HEK293 (cell line): ENCODE measurements at regions not wholly inside any gene's neighbourhood (a gene's known extent, or its start where the extent isn't known, plus 50 kb on each side); places are given as distances from the start of the nearest gene placed in this dataset.

Experiments
- CTCF ChIP-seq: fragments of 450-650 bp; formaldehyde crosslinking; IDR thresholded peaks from 2 replicates; pipeline ENCODE4 v1.5.1; 2016; ENCODE audit warnings: missing biosample characterization, missing genetic modification characterization
- PRDM10 ChIP-seq: fragments of 450-650 bp; formaldehyde crosslinking; IDR thresholded peaks from 2 replicates; pipeline ENCODE4 v1.5.1; 2016; ENCODE audit warnings: missing biosample characterization, missing genetic modification characterization
- REST ChIP-seq: fragments of 450-650 bp; formaldehyde crosslinking; IDR thresholded peaks from 2 replicates; pipeline ENCODE4 v1.5.1; 2016; ENCODE audit warnings: missing biosample characterization, missing genetic modification characterization
- SP7 ChIP-seq: fragments of 450-650 bp; formaldehyde crosslinking; IDR thresholded peaks from 2 replicates; pipeline ENCODE4 v1.5.1; 2016; ENCODE audit warnings: missing biosample characterization, missing genetic modification characterization
- ZFP69B ChIP-seq: fragments of 450-650 bp; formaldehyde crosslinking; IDR thresholded peaks from 2 replicates; pipeline ENCODE4 v1.5.1; 2016; ENCODE audit warnings: missing biosample characterization, missing genetic modification characterization
- ZNF18 ChIP-seq: fragments of 450-650 bp; formaldehyde crosslinking; IDR thresholded peaks from 2 replicates; pipeline ENCODE4 v1.5.1; 2016; ENCODE audit warnings: missing biosample characterization, missing genetic modification characterization
- ZNF280C ChIP-seq: fragments of 450-650 bp; formaldehyde crosslinking; IDR thresholded peaks from 2 replicates; pipeline ENCODE4 v1.5.1; 2016; ENCODE audit warnings: missing biosample characterization, missing genetic modification characterization
- ZNF350 ChIP-seq: fragments of 450-650 bp; formaldehyde crosslinking; IDR thresholded peaks from 2 replicates; pipeline ENCODE4 v1.5.0; 2017; ENCODE audit warnings: missing biosample characterization, mild to moderate bottlenecking, missing genetic modification characterization
- ZNF449 ChIP-seq: fragments of 450-650 bp; formaldehyde crosslinking; IDR thresholded peaks from 2 replicates; pipeline ENCODE4 v1.5.1; 2017; ENCODE audit warnings: missing biosample characterization, mild to moderate bottlenecking, missing genetic modification characterization, moderate library complexity
- ZNF510 ChIP-seq: fragments of 450-650 bp; formaldehyde crosslinking; IDR thresholded peaks from 2 replicates; pipeline ENCODE4 v1.5.1; 2018; ENCODE audit warnings: mild to moderate bottlenecking, missing genetic modification characterization, missing biosample characterization; ENCODE audit not compliant: insufficient replicate concordance
- ZNF660 ChIP-seq: fragments of 450-650 bp; IDR thresholded peaks from 2 replicates; pipeline ENCODE4 v1.5.1; 2018; ENCODE audit warnings: missing biosample characterization, mild to moderate bottlenecking, missing genetic modification characterization
- ZSCAN18 ChIP-seq: fragments of 450-650 bp; formaldehyde crosslinking; IDR thresholded peaks from 2 replicates; pipeline ENCODE4 v1.5.1; 2016; ENCODE audit warnings: missing biosample characterization, missing genetic modification characterization

- TF ChIP-seq CTCF (tag by site-specific recombination) (no peak), ZSCAN18 (tag by site-specific recombination) (no peak), ZNF350 (tag by site-specific recombination) (no peak), ZNF660 (tag by site-specific recombination) (no peak), ZFP69B (no peak), PRDM10 (tag by site-specific recombination) (no peak), ZNF280C (tag by site-specific recombination) (no peak), SP7 (tag by site-specific recombination) (no peak), ZNF449 (tag by site-specific recombination) (no peak), ZNF18 (tag by site-specific recombination) (no peak), REST (no peak), ZNF510 (no peak)
Measured at GRCh38 chr10:8298896-8299570, 244.5 kb downstream of the GATA3 start.
